Thymus (tissue), 11 donors: ENCODE measurements at regions not wholly inside any gene's neighbourhood (a gene's known extent, or its start where the extent isn't known, plus 50 kb on each side); places are given as distances from the start of the nearest gene placed in this dataset.

Experiments
- DNase-seq, 9 donors: peaks; one replicate each; pipeline ENCODE4 v3.0.0-alpha.2; 2013; ENCODE audit warnings: low spot score in 9 of 9, low read depth in 6 of 9, missing footprints in 1 of 9
- H3K27ac ChIP-seq, 2 donors: one replicate each; pipeline ENCODE4 v1.5.1; 2013; ENCODE audit warnings: control low read depth in 1 of 2, low read depth in 1 of 2, low read length in 1 of 2, mild to moderate bottlenecking in 1 of 2, moderate library complexity in 1 of 2
- H3K27me3 ChIP-seq, 2 donors: one replicate each; pipeline ENCODE4 v1.5.1; 2013; ENCODE audit warnings: low read length in 1 of 2; ENCODE audit not compliant: control insufficient read depth in 2 of 2, insufficient read depth in 1 of 2
- H3K36me3 ChIP-seq, 2 donors: one replicate each; pipeline ENCODE4 v1.5.1; 2013; ENCODE audit warnings: low read length in 1 of 2, mild to moderate bottlenecking in 1 of 2, moderate library complexity in 1 of 2; ENCODE audit not compliant: control insufficient read depth in 2 of 2, insufficient read depth in 2 of 2
- H3K4me1 ChIP-seq, 2 donors: one replicate each; pipeline ENCODE4 v1.5.1; 2013; ENCODE audit warnings: low read length in 2 of 2; ENCODE audit not compliant: control insufficient read depth in 2 of 2, insufficient read depth in 2 of 2
- H3K4me3 ChIP-seq, 2 donors: one replicate each; pipeline ENCODE4 v1.5.1; 2013; ENCODE audit warnings: low read length in 2 of 2, control low read depth in 1 of 2, mild to moderate bottlenecking in 1 of 2
- H3K9me3 ChIP-seq, 2 donors: one replicate each; pipeline ENCODE4 v1.5.1; 2013; ENCODE audit warnings: low read length in 1 of 2, mild to moderate bottlenecking in 1 of 2; ENCODE audit not compliant: control insufficient read depth in 2 of 2, insufficient read depth in 1 of 2
- WGBS: extraction: QIAGEN DNeasy Blood & Tissue Kit; methylation state at CpG from one replicate; pipeline ENCODE4 v1.1.7; 2013; 5-methylcytosine and 5-hydroxymethylcytosine counted together
- donor health status: healthy.

- Histone ChIP-seq H3K4me3 (no peak overlapping the region), H3K9me3 (no peaks in the 10 kb centered on the region), H3K4me1 (no peaks in the 10 kb centered on the region), H3K27me3 (no peaks in the 10 kb centered on the region), H3K27ac (no peak overlapping the region), H3K36me3 (no peaks in the 10 kb centered on the region)
- DNase-seq, result no peak
- WGBS, result 73% methylated on average over 1 of the region's 1 CpG
Measured at GRCh38 chr18:54528942-54529376, 62.1 kb upstream of the DYNAP start.

DNA sequence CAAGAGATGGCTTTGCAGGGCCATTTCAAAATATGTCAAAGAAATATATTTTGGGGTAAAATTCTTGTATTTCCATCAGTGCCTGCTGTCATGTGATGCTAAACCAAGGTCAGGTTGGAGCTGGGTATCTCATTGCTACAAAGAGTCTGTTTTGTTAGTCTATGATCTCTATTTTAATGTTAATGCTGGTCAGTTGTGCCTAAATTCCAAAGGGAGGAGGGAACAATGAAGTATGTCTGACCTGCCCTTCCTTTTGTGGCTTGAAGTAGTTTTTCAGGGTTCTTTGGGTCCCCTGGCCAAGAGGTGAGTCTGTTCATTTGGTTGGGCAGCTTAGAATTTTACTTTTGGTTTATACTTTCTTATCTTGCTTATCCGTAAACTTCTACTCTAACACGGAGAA lies 61.6 kb upstream of the DYNAP start:
- WGBS, result 73% methylated on average over 2 of the region's 2 CpGs

DNA sequence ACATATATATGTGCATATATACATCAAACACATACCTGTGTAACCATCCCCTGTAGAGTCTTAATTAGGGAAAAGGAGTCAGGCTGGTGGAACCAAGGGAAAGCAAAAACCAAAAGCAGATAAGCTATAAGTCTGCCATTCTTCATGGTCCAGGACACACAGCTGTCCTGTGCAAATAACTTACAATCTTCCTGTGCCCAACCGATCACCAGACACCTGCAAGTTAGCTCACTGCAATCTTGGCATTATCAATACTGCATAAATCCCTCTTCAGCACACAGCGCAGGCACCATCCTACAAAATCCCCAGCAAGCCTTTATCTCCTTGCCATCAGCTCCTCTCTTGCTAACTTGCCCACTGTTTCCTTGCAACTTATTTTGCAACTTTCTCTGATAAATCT lies 60.8 kb upstream of the DYNAP start:
- Histone ChIP-seq H3K4me3 (no peak overlapping the region), H3K36me3 (no peaks in the 10 kb centered on the region), H3K4me1 (no peaks in the 10 kb centered on the region), H3K27me3 (no peaks in the 10 kb centered on the region), H3K27ac (no peak overlapping the region), H3K9me3 (peaks cover 0 to 3% of the 10 kb centered on the region in 2 donors)
- DNase-seq, result no peak
- 54% methylated on average over 2 of the region's 2 CpGs for WGBS

More for the DNA sequence above, 61.6 kb upstream of the DYNAP start:
- Histone ChIP-seq H3K4me1 (no peaks in the 10 kb centered on the region), H3K36me3 (no peaks in the 10 kb centered on the region), H3K4me3 (no peak overlapping the region), H3K27me3 (no peaks in the 10 kb centered on the region), H3K27ac (no peak overlapping the region), H3K9me3 (no peaks in the 10 kb centered on the region)
- DNase-seq, result no peak

DNA sequence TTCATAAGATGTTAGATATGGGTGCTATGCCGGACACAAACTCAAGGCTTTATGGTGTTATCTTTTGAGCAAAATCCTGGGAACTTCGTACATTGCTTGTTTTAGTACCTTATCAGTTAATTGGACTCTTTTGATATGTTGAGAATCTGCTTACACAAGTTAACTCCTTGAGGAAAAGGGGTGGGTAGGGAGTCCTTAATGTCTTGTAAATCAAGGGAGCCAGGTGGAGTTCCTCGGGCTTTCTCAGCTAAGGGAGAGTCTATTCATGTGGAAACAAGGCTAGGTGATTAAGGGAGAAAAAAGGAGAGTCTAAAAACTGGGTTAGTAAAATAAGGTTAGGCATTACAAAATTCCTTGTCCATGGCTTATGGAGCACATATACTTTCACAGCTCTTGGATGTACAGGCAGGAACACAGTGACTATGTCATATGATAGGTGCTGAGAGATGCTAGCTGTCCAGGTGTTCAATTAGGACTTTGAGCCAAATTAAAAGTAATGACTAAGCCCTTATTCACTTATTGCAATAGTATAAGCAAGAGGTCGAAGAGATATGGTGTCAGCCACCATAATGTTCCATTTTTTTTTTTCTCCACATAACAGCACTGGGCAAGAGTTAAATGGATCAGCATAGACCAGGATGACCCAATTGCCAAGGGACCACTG lies 59.5 kb upstream of the DYNAP start:
- Histone ChIP-seq H3K27me3 (no peaks in the 10 kb centered on the region), H3K9me3 (peaks cover 3 to 8% of the 10 kb centered on the region in 2 donors), H3K4me1 (no peaks in the 10 kb centered on the region), H3K36me3 (no peaks in the 10 kb centered on the region), H3K4me3 (no peak overlapping the region), H3K27ac (no peak overlapping the region)
- DNase-seq, result no peak
- 70% methylated on average over 4 of the region's 4 CpGs for WGBS

DNA sequence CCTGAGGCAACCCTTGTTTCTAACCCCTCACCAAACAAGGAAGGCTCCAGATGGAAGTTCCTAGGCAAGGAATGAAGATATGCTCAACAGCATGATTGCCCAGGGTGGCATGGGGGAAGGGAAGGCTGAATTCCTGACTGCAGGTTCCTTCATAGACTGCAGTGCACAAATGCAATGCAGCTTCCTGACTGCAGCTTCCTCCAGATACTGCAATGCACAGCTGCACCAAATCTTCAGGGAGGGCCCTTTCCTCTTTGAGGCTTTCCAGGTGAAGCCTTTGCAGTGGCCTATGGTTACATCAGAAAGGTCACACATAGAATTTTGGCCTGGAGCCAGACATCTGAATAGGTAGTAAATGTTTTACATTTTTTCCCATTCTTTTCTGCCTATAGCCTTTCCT lies 58.8 kb upstream of the DYNAP start:
- Histone ChIP-seq H3K4me3 (no peak overlapping the region), H3K4me1 (no peaks in the 10 kb centered on the region), H3K27ac (no peak overlapping the region), H3K36me3 (no peaks in the 10 kb centered on the region), H3K27me3 (no peaks in the 10 kb centered on the region), H3K9me3 (peaks cover 3 to 8% of the 10 kb centered on the region in 2 donors)
- no peak for DNase-seq

GRCh38 chr18:54532962-54533361 lies 58.1 kb upstream of the DYNAP start:
- H3K27ac ChIP-seq, result no peak overlapping the region
- 81% methylated on average over 1 of the region's 1 CpG for WGBS
- H3K4me3 ChIP-seq, result no peak overlapping the region
- no peaks in the 10 kb centered on the region for H3K36me3 ChIP-seq
- no peaks in the 10 kb centered on the region for H3K4me1 ChIP-seq
- no peak for DNase-seq
- peaks cover 3 to 10% of the 10 kb centered on the region in 2 donors for H3K9me3 ChIP-seq
- H3K27me3 ChIP-seq, result no peaks in the 10 kb centered on the region
